Fibroblast of villous mesenchyme (primary cell): ENCODE measurements at regions not wholly inside any gene's neighbourhood (a gene's known extent, or its start where the extent isn't known, plus 50 kb on each side); places are given as distances from the start of the nearest gene placed in this dataset.
"Not testable (repeated sequence)": the region's sequence is repeated elsewhere in the genome, so short reads cannot be mapped to it uniquely, and the experiment has no call there.

ENCODE experiments used
- DNase-seq: peaks from one replicate; pipeline ENCODE4 v3.0.0-alpha.2; 2010; ENCODE audit warnings: low read depth
- H3K4me3 ChIP-seq: 2 replicates; pipeline ENCODE4 v1.5.1; 2011; ENCODE audit warnings: low read depth, mild to moderate bottlenecking, low read length
- TF ChIP-seq, protein P1 (sequence below): IDR thresholded peaks from 2 replicates; pipeline ENCODE4 v1.5.1; 2012; ENCODE audit warnings: low read depth, mild to moderate bottlenecking, low read length; ENCODE audit not compliant: insufficient read depth

DNA sequence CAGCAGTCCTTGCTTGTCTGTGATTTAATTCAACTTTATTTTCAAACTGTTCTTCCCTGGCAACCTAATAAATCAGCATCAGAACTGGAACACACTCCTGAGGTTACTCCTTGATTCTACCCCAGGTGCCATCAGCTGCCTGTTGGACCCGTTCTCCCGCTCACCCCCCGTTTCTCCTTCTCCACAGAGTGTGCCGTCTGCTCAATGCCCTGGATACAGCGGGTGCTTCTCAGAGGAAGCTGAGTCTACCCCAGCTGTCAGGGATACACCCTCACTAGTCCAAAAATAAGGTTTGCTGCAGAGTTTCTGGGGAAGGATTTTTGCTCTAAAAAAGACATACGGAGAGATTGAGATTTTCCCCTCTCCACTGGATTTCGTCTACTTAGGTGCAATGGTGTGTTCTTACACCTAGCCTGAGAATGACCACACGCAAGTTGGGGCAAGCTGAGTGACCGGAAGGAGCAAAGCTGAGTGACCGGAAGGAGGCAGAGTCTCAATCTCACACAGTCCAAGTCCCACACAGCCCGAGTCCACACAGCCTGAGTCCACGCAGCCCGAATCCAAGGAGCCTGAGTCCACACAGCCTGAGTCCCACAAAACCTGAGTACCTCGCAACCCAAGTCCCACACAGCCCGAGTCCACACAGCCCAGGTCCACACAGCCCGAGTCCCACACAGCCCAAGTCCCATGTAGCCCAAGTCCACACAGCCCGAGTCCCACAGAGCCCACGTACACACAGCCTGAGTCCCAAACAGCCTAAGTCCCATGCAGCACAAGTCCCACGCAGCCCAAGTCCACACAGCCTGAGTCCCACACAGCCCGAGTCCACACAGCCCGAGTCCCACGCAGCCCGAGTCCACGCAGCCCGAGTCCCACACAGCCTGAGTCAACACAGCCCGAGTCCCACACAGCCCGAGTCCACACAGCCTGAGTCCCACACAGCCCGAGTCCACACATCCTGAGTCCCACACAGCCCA is 58.6 kb upstream of the DACT2 start:
- TF ChIP-seq, protein P1, sequence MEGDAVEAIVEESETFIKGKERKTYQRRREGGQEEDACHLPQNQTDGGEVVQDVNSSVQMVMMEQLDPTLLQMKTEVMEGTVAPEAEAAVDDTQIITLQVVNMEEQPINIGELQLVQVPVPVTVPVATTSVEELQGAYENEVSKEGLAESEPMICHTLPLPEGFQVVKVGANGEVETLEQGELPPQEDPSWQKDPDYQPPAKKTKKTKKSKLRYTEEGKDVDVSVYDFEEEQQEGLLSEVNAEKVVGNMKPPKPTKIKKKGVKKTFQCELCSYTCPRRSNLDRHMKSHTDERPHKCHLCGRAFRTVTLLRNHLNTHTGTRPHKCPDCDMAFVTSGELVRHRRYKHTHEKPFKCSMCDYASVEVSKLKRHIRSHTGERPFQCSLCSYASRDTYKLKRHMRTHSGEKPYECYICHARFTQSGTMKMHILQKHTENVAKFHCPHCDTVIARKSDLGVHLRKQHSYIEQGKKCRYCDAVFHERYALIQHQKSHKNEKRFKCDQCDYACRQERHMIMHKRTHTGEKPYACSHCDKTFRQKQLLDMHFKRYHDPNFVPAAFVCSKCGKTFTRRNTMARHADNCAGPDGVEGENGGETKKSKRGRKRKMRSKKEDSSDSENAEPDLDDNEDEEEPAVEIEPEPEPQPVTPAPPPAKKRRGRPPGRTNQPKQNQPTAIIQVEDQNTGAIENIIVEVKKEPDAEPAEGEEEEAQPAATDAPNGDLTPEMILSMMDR, result no peak
- H3K4me3 ChIP-seq, result no peak overlapping the region
- DNase-seq, result no peak

DNA sequence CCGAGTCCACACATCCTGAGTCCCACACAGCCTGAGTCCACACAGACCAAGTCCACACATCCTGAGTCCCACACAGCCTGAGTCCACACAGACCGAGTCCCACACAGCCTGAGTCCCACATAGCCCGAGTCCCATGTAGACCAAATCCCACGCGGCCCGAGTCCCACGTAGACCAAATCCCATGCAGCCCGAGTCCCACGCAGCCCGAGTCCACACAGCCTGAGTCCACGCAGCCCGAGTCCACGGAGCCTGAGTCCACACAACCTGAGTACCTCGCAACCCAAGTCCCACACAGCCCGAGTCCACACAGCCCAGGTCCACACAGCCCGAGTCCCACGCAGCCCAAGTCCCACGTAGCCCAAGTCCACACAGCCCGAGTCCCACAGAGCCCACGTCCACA is 60.0 kb upstream of the DACT2 start:
- DNase-seq, H3K4me3 ChIP-seq: not testable (repeated sequence)

DNA sequence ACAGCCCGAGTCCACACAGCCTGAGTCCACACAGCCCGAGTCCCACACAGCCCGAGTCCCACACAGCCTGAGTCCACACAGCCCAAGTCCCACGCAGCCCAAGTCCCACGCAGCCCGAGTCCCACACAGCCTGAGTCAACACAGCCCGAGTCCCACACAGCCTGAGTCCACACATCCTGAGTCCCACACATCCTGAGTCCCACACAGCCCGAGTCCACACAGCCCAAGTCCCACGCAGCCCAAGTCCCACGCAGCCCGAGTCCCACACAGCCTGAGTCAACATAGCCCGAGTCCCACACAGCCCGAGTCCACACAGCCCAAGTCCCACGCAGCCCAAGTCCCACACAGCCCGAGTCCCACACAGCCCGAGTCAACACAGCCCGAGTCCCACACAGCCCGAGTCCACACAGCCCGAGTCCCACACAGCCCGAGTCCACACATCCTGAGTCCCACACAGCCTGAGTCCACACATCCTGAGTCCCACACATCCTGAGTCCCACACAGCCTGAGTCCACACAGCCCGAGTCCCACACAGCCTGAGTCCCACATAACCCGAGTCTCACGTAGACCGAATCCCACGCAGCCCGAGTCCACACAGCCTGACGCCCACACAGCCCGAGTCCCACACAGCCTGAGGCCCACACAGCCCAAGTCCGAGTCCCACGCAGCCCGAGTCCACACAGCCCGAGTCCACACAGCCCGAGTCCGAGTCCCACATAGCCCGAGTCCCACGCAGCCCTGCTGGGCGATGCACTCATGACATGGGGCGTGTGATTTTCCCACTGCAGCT is 60.6 kb upstream of the SMOC2 start:
- H3K4me3 ChIP-seq, DNase-seq: not testable (repeated sequence)

DNA sequence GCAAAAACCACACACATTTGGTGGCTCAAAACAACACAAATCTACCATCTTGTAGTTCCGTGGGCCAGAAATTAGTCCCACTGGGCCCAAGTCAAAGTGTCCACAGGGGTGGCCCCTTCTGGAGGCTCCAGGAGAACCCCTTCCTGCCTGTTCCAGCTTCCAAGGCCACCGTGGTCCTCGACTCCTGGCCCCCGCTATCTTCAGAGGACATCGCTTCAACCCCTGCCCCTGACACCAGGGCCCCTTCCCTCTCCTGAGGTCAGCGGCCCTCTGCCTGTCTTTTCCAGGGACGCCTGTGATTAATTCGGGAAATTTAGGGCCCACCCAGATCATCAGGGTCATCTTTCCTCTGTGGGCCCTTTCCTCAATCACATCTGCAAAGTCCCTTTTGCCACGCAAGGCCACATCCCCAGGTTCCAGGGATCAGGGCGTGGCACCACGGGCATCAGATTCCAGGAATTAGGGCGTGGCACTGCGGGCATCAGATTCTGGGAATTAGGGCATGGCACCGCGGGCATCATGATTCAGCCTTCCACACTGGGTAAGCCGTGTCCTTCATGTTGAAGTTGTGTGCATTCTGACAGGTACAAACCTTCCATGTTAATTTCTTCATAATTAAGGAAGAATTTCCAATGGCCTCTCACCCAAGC is 59.9 kb upstream of the SMOC2 start:
- no peak overlapping the region for H3K4me3 ChIP-seq
- no peak for DNase-seq
- TF ChIP-seq, protein P1, result no peak

DNA sequence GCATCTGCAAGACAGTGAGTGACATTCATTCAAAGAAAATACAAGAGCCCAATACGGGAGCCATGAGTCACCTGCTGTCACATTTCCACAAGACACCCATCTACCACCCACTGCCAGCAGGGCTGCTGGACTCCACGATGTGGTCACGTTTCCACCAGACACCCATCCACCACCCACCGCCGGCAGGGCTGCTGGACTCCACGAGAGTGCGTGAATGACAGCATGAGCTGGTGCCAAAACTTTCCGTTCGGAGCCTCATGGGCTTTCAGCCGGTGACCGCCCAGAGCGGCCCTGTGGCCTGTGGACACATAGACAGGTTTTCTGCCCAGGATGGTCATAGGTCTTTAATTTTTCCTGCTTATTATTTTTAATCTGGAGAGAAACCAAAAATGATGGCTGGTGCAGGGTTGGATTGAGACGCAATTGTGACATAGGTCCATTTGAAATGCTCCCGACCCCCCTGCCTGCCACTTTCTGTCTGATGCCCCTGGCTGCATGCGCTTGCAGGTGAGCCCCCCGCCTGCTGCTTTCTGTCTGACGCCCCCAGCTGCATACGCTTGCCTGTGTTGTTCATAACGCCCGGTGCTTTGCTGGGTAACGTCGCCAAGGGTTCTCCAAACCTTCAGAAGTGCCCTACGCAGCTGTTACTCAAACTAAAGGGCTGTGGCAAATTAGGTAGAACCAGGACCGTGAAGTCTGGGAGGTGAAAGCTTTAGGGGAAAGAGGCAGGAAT is 59.1 kb upstream of the SMOC2 start:
- H3K4me3 ChIP-seq, result no peak overlapping the region
- DNase-seq, result no peak
- TF ChIP-seq, protein P1, result no peak

DNA sequence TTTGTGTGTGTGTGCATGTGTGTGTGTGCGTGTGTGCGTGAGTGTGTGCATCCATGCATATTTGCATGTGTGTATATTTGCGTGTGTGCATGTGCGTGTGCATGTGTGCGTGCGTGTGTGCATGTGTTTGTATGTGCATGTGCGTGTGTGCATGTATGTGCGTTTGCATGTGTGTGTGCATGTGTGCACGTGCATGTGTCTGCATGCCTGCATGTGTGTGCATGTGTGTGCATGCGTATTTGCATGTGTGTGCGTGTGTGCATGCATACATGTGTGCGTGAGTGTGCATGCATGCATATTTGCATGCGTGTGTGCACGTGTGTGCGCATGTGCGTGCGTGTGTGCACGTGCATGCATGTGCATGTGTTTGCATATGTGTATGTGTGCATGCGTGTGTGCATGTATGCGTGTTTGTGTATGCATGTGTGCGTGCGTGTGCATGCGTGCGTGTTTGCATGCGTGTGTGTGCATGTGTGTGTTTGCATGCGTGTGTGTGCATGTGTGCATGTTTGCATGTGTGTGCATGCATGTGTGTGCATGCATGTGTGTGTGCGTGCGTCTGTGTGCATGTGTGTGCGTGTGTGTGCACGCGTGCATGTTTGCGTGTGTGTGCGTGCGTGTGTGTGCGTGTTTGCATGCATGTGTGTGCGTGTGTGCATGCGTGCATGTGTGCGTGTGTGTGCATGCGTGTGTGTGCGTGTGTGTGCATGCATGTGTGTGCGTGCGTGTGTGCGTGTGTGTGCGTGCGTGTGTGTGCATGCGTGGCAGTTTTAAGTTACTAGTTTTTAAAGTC is 57.7 kb upstream of the SMOC2 start:
- DNase-seq, result no peak
- H3K4me3 ChIP-seq, result no peak overlapping the region
- TF ChIP-seq, protein P1, result no peak
